Coronary artery (tissue), 2 donors: ENCODE measurements at regions not wholly inside any gene's neighbourhood (a gene's known extent, or its start where the extent isn't known, plus 50 kb on each side); places are given as distances from the start of the nearest gene placed in this dataset.
A peak's percentile ranks its signal among the peaks of the same experiment; 100 is the strongest.
"Not testable (repeated sequence)": the region's sequence is repeated elsewhere in the genome, so short reads cannot be mapped to it uniquely, and the experiment has no call there.

Experiments
- DNase-seq: peaks from one replicate; pipeline ENCODE4 v3.0.0-alpha.2; 2017; ENCODE audit warnings: low spot score
- H3K27ac ChIP-seq, 2 donors: fragments of 200-600 bp; sonication (generic); one replicate each; pipeline ENCODE4 v1.5.1; 2016 to 2019
- H3K4me3 ChIP-seq: fragments of 200-600 bp; sonication (generic); 2 replicates; pipeline ENCODE4 v1.5.1; 2016; ENCODE audit warnings: mild to moderate bottlenecking, moderate library complexity
- TF ChIP-seq, protein P1 (sequence below): fragments of 200-600 bp; sonication (generic); IDR thresholded peaks from one replicate; pipeline ENCODE4 v1.5.1; 2019; ENCODE audit warnings: antibody characterized with exemption

DNA sequence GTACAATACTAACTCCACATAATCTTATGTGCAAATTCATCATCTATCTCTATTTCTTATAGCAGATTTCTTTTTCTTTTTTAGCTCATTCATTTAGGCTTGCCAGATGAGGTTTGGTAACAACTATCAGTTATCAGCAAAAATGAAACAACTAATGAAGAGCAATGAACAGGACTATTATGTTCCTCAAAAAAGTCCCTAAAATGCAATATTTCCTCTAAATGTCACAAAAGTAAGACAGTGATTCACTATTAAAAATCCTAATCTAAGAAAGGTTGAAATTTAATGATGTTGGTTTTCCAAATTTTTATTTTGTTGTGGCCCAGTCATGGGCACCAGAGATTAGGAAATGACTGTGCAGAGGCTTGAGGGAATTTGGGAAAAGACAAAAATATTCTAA is 135.3 kb downstream of the PPIAL4G start:
- no peak overlapping the region for H3K27ac ChIP-seq
- no peak overlapping the region for H3K4me3 ChIP-seq
- TF ChIP-seq, protein P1, sequence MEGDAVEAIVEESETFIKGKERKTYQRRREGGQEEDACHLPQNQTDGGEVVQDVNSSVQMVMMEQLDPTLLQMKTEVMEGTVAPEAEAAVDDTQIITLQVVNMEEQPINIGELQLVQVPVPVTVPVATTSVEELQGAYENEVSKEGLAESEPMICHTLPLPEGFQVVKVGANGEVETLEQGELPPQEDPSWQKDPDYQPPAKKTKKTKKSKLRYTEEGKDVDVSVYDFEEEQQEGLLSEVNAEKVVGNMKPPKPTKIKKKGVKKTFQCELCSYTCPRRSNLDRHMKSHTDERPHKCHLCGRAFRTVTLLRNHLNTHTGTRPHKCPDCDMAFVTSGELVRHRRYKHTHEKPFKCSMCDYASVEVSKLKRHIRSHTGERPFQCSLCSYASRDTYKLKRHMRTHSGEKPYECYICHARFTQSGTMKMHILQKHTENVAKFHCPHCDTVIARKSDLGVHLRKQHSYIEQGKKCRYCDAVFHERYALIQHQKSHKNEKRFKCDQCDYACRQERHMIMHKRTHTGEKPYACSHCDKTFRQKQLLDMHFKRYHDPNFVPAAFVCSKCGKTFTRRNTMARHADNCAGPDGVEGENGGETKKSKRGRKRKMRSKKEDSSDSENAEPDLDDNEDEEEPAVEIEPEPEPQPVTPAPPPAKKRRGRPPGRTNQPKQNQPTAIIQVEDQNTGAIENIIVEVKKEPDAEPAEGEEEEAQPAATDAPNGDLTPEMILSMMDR, result no peak
- DNase-seq, result no peak

DNA sequence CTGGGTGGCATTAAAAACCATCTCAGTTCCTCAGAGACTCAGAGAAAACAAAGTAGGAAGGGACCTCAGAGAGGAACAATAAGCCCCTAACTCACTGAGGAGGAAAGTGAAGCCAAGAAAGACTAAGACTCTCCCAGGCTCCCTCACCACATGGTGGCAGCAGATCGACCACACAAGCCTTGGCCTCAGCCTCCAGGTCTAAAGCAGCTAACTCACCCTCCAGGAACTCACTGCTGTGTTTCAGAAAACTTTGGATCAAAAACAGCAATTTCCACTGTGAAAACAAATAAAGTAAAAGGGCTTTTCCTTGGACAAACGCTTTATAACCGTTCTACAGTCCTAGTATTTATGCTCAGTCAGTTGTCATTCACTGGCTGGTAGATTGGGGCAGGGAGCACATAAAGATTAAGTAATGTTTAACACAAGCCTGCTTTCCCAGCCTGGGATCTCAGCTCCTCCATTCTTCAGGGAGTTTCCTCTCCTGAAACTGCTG is 137.4 kb downstream of the PPIAL4G start:
- not testable (repeated sequence) for H3K27ac ChIP-seq, H3K4me3 ChIP-seq, DNase-seq
- TF ChIP-seq, protein P1, result peak; percentile 54

DNA sequence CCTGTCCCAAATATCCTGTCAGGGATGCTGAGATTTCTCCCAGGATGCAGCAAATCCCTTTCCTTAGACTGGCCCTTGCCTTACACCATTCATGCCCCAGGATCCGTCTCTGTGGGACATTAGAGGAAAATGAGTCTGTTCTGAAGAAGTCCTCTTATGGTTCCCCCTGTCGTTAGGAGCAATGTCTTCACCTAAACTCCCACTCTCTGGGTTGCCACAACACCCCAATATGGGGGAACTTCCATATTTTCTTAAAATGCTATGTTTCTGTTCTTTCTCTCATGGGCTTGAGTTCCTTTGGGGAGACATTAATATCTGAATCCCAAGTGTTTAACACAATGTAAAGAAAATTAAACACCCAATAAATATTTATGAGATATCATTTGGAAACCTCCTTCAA is 138.5 kb downstream of the PPIAL4G start:
- not testable (repeated sequence) for H3K4me3 ChIP-seq, H3K27ac ChIP-seq, DNase-seq

DNA sequence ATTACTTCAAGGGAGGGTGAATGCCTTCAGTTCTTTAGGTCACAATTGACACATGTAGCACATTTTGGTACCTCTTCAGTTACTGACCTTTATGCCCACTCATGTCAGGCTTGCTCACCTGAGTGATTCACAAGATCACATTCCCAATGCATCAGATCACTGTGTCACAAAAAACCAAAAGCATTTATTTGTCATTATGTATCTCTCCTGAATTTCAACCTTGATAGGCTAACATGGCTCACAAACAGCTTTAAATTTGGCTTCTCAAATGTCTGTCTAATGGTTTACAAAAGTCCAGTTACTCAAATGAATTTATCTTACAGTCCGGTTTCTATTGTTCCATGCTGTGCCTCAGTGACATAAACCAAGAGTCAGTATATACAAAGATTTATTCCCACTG is 141.4 kb downstream of the PPIAL4G start:
- H3K27ac ChIP-seq, DNase-seq, H3K4me3 ChIP-seq: not testable (repeated sequence)

DNA sequence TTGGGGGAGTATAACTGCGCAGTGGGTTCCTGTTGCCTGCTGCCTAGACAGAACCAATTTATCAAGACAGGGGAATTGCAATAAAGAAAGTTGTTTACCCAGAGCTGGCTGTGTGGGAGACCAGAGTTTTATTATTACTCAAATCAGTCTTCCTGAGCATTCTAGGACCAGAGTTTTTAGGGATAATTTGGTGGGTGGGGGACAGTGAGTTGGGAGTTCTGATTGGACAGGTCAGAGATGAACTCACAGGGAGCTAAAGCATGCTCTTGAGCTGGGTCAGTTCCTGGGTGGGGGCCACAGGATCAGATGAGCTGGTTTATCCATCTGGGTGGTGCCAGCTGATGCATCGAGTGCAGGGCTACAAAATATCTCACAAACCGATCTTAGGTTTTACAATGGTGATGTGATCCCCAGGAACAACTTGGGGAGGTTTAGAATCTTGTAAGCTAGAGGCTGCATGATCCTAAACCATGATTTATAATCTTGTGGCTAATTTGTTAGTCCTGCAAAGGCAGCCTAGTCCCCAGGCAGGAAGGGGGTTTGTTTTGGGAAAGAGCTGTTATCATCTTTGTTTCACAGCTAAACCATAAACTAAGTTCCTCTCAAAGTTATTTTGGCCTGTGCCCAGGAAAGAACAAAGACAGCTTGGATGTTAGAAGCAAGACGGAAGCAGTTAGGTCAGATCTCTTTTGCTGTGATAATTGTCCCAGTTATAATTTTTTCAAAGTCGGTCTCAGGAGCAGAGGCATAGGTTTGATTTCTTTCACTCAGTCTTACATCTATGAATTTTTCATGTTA is 146.8 kb downstream of the PPIAL4G start:
- not testable (repeated sequence) for DNase-seq, H3K4me3 ChIP-seq, H3K27ac ChIP-seq

DNA sequence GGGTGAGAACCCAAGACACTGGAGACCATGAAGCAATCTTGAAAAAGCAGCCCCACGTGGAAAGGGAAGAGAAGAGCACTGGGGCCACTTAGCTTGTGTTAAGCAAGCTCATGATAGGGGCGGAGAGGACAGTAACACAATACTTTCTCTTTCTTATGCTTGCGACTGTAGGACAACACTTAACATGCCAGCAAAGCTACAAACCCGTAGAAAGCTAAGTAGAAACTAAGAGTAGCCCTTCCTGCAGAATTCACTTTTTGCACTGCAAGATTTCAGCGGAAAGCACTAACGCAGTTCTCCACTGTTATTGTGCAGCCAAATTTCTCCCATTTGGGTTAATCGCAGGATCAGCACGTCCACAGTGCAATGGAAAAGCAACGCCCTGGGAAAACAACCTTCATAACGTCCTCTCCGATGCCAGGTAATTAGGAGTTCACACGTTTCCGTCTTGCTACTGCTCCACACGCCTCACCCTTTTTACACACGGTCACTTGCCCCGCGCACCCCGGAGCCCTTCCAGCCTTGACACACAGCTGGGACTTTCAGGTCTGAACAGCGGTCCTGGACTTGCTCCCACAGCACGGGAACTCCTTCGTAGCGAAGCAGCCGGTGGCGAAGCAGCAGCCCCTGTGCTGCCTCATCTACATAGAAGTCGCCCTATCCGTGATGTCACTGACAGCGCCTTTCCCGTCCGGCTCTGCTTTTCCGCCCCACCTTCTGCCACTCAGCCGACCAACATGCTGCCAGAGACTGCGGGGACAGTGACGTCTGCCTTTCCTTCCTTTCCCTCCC is 148.6 kb downstream of the PPIAL4G start:
- TF ChIP-seq, protein P1, result no peak
- DNase-seq, result peak; percentile 88
- Histone ChIP-seq H3K27ac (peak overlapping the region; percentile 22 to 78), H3K4me3 (peak overlapping the region; percentile 74)

DNA sequence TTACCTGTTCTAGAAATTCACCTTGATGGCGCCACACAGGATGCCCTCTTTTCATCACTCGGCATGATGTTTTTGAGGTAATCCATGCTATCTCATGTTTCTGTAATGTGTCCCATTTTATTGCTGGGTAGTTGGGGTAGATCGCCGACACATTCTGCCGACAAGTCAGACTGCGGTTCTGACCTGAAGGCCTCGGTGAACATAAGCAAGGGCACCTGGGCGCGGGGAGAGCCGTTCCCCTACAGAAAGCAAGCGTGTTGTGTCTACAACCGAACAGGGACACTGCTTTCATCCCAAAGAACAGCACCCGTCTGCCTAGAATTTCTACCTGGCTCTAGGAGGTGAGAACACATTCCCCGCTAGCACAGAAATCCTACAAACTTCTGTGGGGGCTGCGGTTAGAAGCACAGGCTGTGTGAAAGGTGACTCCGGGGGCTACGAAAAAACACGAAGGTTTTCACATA is 149.2 kb downstream of the PPIAL4G start:
- Histone ChIP-seq H3K27ac (peak overlapping the region; percentile 22 to 78), H3K4me3 (peak overlapping the region; percentile 74)
- TF ChIP-seq, protein P1, result no peak
- no peak for DNase-seq

DNA sequence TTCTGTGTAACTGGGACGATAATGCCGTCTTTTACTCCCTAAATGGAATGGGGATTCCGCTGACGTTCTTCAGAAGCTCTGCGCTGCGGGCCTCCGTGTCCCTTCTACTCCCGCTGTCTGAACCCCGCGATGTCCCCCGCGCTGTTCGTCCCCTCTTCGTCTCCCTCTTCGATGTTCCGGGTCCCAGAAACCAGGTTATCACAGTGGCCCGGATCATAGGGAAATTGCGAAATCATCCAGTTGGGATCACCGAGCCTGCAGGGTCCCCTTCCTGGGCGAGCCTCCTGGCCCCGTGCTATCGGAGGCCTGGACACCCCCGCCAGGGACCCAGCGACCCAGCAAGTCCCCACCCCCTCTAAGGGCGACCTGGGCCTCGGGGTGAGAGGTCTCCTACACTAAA is 154.2 kb downstream of the PPIAL4G start:
- Histone ChIP-seq H3K27ac (no peak overlapping the region), H3K4me3 (no peak overlapping the region)
- TF ChIP-seq, protein P1, result no peak
- no peak for DNase-seq

DNA sequence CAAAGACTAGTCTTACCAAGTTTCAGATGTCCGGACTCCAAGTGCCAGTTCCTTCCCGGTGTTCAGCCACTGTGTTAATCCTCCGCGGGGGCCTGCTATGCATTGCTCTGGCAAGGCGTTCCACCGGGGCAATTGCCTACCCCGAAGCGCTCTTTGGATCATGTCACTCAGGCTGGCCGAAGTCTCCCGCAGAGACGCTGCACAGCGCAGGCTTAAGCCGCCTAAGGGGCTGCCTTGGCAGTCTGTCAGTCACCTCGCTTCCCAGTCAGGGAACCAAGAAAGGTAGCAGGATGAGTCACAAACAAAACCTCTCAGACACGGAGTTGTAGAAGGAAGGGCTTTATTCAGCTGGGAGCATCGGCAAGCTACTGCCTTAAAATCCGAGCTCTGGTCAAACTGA is 158.1 kb downstream of the PPIAL4G start:
- H3K27ac ChIP-seq, H3K4me3 ChIP-seq, DNase-seq: not testable (repeated sequence)

DNA sequence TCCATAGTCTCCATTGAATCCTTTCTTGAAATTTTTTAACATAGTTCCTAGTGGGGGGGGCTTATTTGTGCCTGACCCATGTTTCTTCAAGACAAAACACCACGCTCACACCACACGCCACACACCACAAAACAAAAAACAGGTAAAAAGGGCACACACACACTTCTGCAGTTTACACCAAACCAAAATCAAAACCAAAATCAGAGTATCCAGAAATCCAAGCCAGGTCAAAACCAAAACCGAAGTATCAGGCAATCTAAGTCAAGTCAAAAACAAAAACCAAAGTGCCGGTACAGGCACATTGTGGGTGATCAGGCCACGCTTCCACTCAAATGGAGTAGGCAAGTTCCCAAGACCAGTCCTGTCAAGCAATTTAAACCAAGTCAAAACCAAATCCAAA is 158.6 kb downstream of the PPIAL4G start:
- not testable (repeated sequence) for H3K4me3 ChIP-seq, DNase-seq, H3K27ac ChIP-seq

DNA sequence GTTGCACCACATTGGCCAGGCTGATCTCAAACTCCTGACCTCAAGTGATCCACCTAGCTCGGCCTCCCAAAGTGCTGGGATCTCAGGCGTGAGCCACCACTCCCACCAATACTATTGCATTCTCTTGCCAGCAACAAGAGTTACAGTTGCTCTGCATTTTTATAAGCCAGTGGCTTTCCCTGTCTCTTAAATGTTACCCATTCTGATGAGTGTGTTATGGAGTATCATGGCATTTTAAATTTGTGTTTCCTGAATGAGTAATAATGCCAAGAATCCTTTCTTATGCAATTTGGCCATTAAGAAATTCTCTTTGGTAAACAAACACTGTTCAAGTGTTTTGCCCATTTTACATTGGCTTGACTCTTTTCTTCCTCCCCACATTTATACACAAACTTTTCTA is 163.0 kb downstream of the PPIAL4G start:
- DNase-seq, H3K27ac ChIP-seq, H3K4me3 ChIP-seq: not testable (repeated sequence)
